22Rv1 (cell line): ENCODE measurements at regions not wholly inside any gene's neighbourhood (a gene's known extent, or its start where the extent isn't known, plus 50 kb on each side); places are given as distances from the start of the nearest gene placed in this dataset.

Experiments
- CTCF ChIP-seq: fragments of 450-650 bp; IDR thresholded peaks from 2 replicates; pipeline ENCODE4 v1.5.1; 2017; ENCODE audit warnings: mild to moderate bottlenecking
- ZFX ChIP-seq: fragments of 450-650 bp; IDR thresholded peaks from 2 replicates; pipeline ENCODE4 v1.6.1; 2017; ENCODE audit warnings: antibody characterized with exemption, borderline replicate concordance

DNA sequence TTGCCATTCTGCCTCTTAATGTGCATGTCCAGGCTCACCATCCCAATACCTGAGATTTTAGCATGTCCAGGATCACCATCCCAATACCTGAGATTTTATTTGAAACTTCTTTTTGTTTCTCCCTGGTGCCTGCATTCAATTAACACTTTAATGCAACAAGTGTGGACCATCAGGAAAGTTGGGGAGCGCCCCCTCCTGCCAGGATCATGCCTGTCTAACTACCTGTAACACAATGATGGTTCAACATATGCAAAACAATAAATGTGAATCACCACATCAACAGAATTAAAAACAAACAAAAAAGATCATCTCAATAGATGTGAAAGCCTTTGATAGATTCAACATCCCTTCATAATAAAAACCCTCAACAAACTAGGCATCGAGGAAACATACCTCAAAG lies 1359.5 kb upstream of the DIAPH2 start:
- TF ChIP-seq CTCF (no peak), ZFX (no peak)
